Spleen (tissue), 11 donors: ENCODE measurements at regions not wholly inside any gene's neighbourhood (a gene's known extent, or its start where the extent isn't known, plus 50 kb on each side); places are given as distances from the start of the nearest gene placed in this dataset.

Source experiments
- DNase-seq: peaks from one replicate; pipeline ENCODE4 v3.0.0-alpha.2; 2020
- H3K27ac ChIP-seq, 8 donors: fragments of 200-600 bp; sonication (generic) in 7 of 8; 1 replicate in 4 of 8; 2 replicates in 4 of 8; pipeline versions ENCODE4 v1.5.0 to v1.8.0; 2016 to 2021; ENCODE audit warnings: inconsistent platforms in 4 of 8, mild to moderate bottlenecking in 4 of 8, moderate library complexity in 1 of 8
- H3K27me3 ChIP-seq, 7 donors: fragments of 200-600 bp; sonication (generic) in 6 of 7; replicated peaks in 1 of 7; 1 replicate in 4 of 7; 2 replicates in 3 of 7; pipeline versions ENCODE4 v1.5.0 to v1.8.0; 2016 to 2021; ENCODE audit warnings: inconsistent platforms in 3 of 7, mild to moderate bottlenecking in 1 of 7
- H3K36me3 ChIP-seq, 6 donors: fragments of 200-600 bp; sonication (generic) in 5 of 6; 1 replicate in 4 of 6; 2 replicates in 2 of 6; pipeline versions ENCODE4 v1.5.0 to v1.8.0; 2016 to 2021; ENCODE audit warnings: inconsistent platforms in 2 of 6
- H3K4me1 ChIP-seq, 6 donors: fragments of 200-600 bp; sonication (generic) in 5 of 6; 1 replicate in 3 of 6; 2 replicates in 3 of 6; pipeline versions ENCODE4 v1.5.0 to v1.8.0; 2016 to 2021; ENCODE audit warnings: inconsistent platforms in 3 of 6
- H3K4me3 ChIP-seq, 8 donors: fragments of 200-600 bp; sonication (generic) in 7 of 8; 1 replicate in 4 of 8; 2 replicates in 4 of 8; pipeline versions ENCODE4 v1.5.0 to v1.8.0; 2016 to 2021; ENCODE audit warnings: inconsistent platforms in 4 of 8, mild to moderate bottlenecking in 4 of 8, moderate library complexity in 2 of 8
- H3K9me3 ChIP-seq, 8 donors: fragments of 200-600 bp; sonication (generic) in 7 of 8; 1 replicate in 4 of 8; 2 replicates in 4 of 8; pipeline versions ENCODE4 v1.5.0 to v1.8.0; 2016 to 2021; ENCODE audit warnings: inconsistent platforms in 4 of 8
- POLR2A ChIP-seq, 3 donors: fragments of 450-650 bp; IDR thresholded peaks; one replicate each; pipeline ENCODE4 v1.5.1; 2017; ENCODE audit warnings: antibody characterized with exemption in 3 of 3, mild to moderate bottlenecking in 1 of 3
- POLR2AphosphoS5 ChIP-seq, 3 donors: sonication (generic); formaldehyde crosslinking; IDR thresholded peaks; one replicate each; pipeline ENCODE4 v1.5.1; 2017; ENCODE audit warnings: antibody characterized with exemption in 3 of 3
- WGBS, 5 donors: extraction: QIAGEN DNeasy Blood & Tissue Kit in 3 of 5; methylation state at CpG; one replicate each; pipeline versions ENCODE4 v1.1.5 to v1.1.7; 2013 to 2018; 5-methylcytosine and 5-hydroxymethylcytosine counted together
- intact Hi-C: fragments of 100-400 bp; cut with DNase I; formaldehyde crosslinking; loops from one replicate; pipeline ENCODE4 v1.15.0; 2023; ENCODE audit warnings: low total_unique reads
- TF ChIP-seq, protein P1 (sequence below), 11 experiments: fragments of 200-600 bp in 7 of 11; fragments of 450-650 bp in 4 of 11; sonication (generic) in 4 of 11; IDR thresholded peaks in 8 of 11; conservative IDR thresholded peaks in 3 of 11; 1 replicate in 7 of 11; 2 replicates in 4 of 11; pipeline versions ENCODE4 v1.4.0 to v1.8.0; 2016 to 2021; ENCODE audit warnings: antibody characterized with exemption in 11 of 11, inconsistent platforms in 4 of 11, mild to moderate bottlenecking in 1 of 11
- donor health status: healthy with polysubstance abuse.
- donor health status: DM: no; HTN: no; CAD: no; lungs with moderate emphysema.
- donor health status: DM: no; HTN: no; CAD: no.
- donor health status: Bipolar disorder and iron deficiency.
- donor health status: healthy.
- donor health status: DM: no; HTN: no; CAD: no.
- donor health status: DM: yes; HTN: yes; CAD: no.

DNA sequence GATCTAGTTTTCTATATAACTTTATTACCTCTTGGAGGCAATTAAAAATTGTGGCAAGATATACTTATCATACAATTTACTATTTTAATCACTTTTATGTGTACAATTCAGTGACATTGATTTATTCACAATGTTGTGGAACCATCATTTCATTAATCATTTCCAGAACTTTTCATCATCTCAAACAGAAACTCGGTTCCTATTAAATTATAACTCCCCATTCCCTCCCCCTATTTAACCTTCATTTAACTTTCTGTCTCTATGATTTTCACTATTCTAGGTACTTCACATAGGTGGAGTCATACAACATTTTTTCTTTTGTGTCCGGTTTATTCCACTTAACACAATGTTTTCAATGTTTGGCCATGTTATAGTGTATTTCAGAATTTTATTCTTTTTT is 252.8 kb downstream of the REEP3 start:
- Histone ChIP-seq H3K9me3 (no peaks in the 10 kb centered on the region), H3K27ac (peak overlapping the region in 2 of 8 donors; percentile 37 to 40), H3K27me3 (peaks cover 0 to 13% (median 0%) of the 10 kb centered on the region in 7 donors), H3K4me3 (no peak overlapping the region), H3K36me3 (no peaks in the 10 kb centered on the region), H3K4me1 (peaks cover 0 to 6% (median 0%) of the 10 kb centered on the region in 6 donors)
- no peak for DNase-seq
- WGBS, 5 donors, result 82 to 92% (median 86%) methylated on average over 2 of the region's 2 CpGs
- intact Hi-C loops, result no loop called here
- TF ChIP-seq POLR2A (IDR thresholded peaks at IDR 0.05) (no peak), POLR2AphosphoS5 (IDR thresholded peaks at IDR 0.05) (no peak)
- TF ChIP-seq, protein P1, sequence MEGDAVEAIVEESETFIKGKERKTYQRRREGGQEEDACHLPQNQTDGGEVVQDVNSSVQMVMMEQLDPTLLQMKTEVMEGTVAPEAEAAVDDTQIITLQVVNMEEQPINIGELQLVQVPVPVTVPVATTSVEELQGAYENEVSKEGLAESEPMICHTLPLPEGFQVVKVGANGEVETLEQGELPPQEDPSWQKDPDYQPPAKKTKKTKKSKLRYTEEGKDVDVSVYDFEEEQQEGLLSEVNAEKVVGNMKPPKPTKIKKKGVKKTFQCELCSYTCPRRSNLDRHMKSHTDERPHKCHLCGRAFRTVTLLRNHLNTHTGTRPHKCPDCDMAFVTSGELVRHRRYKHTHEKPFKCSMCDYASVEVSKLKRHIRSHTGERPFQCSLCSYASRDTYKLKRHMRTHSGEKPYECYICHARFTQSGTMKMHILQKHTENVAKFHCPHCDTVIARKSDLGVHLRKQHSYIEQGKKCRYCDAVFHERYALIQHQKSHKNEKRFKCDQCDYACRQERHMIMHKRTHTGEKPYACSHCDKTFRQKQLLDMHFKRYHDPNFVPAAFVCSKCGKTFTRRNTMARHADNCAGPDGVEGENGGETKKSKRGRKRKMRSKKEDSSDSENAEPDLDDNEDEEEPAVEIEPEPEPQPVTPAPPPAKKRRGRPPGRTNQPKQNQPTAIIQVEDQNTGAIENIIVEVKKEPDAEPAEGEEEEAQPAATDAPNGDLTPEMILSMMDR (IDR thresholded peaks at IDR 0.05 in 8 of 11, conservative IDR thresholded peaks at IDR 0.05 in 3 of 11), result no peak

GRCh38 chr10:63780101-63780500 is 258.9 kb downstream of the REEP3 start:
- no peak for DNase-seq
- no peaks in the 10 kb centered on the region for H3K36me3 ChIP-seq
- 82 to 92% (median 89%) methylated on average over 3 of the region's 3 CpGs for WGBS, 5 donors
- no peaks in the 10 kb centered on the region for H3K4me1 ChIP-seq
- TF ChIP-seq, protein P1 (IDR thresholded peaks at IDR 0.05 in 8 of 11, conservative IDR thresholded peaks at IDR 0.05 in 3 of 11), result no peak
- TF ChIP-seq POLR2AphosphoS5 (IDR thresholded peaks at IDR 0.05) (no peak), POLR2A (IDR thresholded peaks at IDR 0.05) (no peak)
- H3K4me3 ChIP-seq, result no peak overlapping the region
- H3K27ac ChIP-seq, result no peak overlapping the region
- peaks cover 0 to 18% (median 0%) of the 10 kb centered on the region in 7 donors for H3K27me3 ChIP-seq
- intact Hi-C loops, result no loop called here
- H3K9me3 ChIP-seq, result peaks cover 0 to 3% (median 0%) of the 10 kb centered on the region in 8 donors

GRCh38 chr10:63781226-63781625 is 260.0 kb downstream of the REEP3 start:
- H3K27ac ChIP-seq, result no peak overlapping the region
- H3K9me3 ChIP-seq, result peaks cover 0 to 3% (median 0%) of the 10 kb centered on the region in 8 donors
- DNase-seq, result no peak
- intact Hi-C loops, result no loop called here
- no peak overlapping the region for H3K4me3 ChIP-seq
- TF ChIP-seq POLR2A (IDR thresholded peaks at IDR 0.05), result no peak
- TF ChIP-seq, protein P1 (IDR thresholded peaks at IDR 0.05 in 8 of 11, conservative IDR thresholded peaks at IDR 0.05 in 3 of 11), result no peak
- TF ChIP-seq POLR2AphosphoS5 (IDR thresholded peaks at IDR 0.05), result no peak
- H3K27me3 ChIP-seq, result peaks cover 0 to 18% (median 0%) of the 10 kb centered on the region in 7 donors
- no peaks in the 10 kb centered on the region for H3K36me3 ChIP-seq
- 76 to 98% (median 85%) methylated on average over 3 of the region's 3 CpGs for WGBS, 5 donors
- no peaks in the 10 kb centered on the region for H3K4me1 ChIP-seq

GRCh38 chr10:63783882-63784281 is 262.7 kb downstream of the REEP3 start:
- no peak overlapping the region for H3K27ac ChIP-seq
- TF ChIP-seq, protein P1 (IDR thresholded peaks at IDR 0.05 in 8 of 11, conservative IDR thresholded peaks at IDR 0.05 in 3 of 11), result no peak
- TF ChIP-seq POLR2AphosphoS5 (IDR thresholded peaks at IDR 0.05), result no peak
- no peak for TF ChIP-seq POLR2A (IDR thresholded peaks at IDR 0.05)
- H3K36me3 ChIP-seq, result no peaks in the 10 kb centered on the region
- H3K27me3 ChIP-seq, result peaks cover 0 to 5% (median 0%) of the 10 kb centered on the region in 7 donors
- intact Hi-C loops, result no loop called here
- H3K4me3 ChIP-seq, result no peak overlapping the region
- H3K4me1 ChIP-seq, result no peaks in the 10 kb centered on the region
- H3K9me3 ChIP-seq, result peaks cover 0 to 3% (median 0%) of the 10 kb centered on the region in 8 donors
- 89 to 96% (median 92%) methylated on average over 1 of the region's 1 CpG for WGBS, 5 donors
- DNase-seq, result no peak
